Erythroblast (primary cell): ENCODE measurements at regions not wholly inside any gene's neighbourhood (a gene's known extent, or its start where the extent isn't known, plus 50 kb on each side); places are given as distances from the start of the nearest gene placed in this dataset.

Experiments used
- GATA1 ChIP-seq: IDR thresholded peaks from 2 replicates; pipeline ENCODE4 v1.6.1; 2011; ENCODE audit warnings: low read depth, mild to moderate bottlenecking, control low read depth, low read length, moderate library complexity
- POLR2A ChIP-seq: IDR thresholded peaks from 2 replicates; pipeline ENCODE4 v1.6.1; 2011; ENCODE audit warnings: mild to moderate bottlenecking, low read length

GRCh38 chr3:195017151-195017550 is 253.8 kb downstream of the XXYLT1 start:
- no peak for TF ChIP-seq POLR2A
- no peak for TF ChIP-seq GATA1
